Natural killer cell treated with Interleukin-12 subunit alpha and Interleukin-12 subunit beta and Interleukin-15 and Interleukin-18, amount 100 ng/mL, for 72 hours (primary cell): ENCODE measurements at regions not wholly inside any gene's neighbourhood (a gene's known extent, or its start where the extent isn't known, plus 50 kb on each side); places are given as distances from the start of the nearest gene placed in this dataset.

Experiments used
- ATAC-seq, 2 donors: fragments of 150-1000 bp; cut with Tn5 transposase in 1 of 2; sonication (Bioruptor Pico), chemical (Tn5 transposase) in 1 of 2; 2 replicates each; pipeline ENCODE4 v1.10.0; 2021
- DNase-seq: peaks from one replicate; pipeline ENCODE4 v3.0.0; 2022; ENCODE audit warnings: low spot score
- H3K27ac Mint-ChIP-seq, 2 donors: 1 replicate in 1 of 2; 2 replicates in 1 of 2; pipeline ENCODE4 v1.8.0; 2022; ENCODE audit warnings: mixed read lengths in 2 of 2, mild to moderate bottlenecking in 1 of 2, moderate library complexity in 1 of 2
- H3K27me3 Mint-ChIP-seq, 2 donors: 1 replicate in 1 of 2; 2 replicates in 1 of 2; pipeline ENCODE4 v1.8.0; 2022; ENCODE audit warnings: mixed read lengths in 2 of 2
- H3K36me3 Mint-ChIP-seq: one replicate; pipeline ENCODE4 v1.8.0; 2022; ENCODE audit warnings: mixed read lengths
- H3K4me1 Mint-ChIP-seq, 2 donors: 1 replicate in 1 of 2; 2 replicates in 1 of 2; pipeline ENCODE4 v1.8.0; 2022; ENCODE audit warnings: low read depth in 2 of 2, mixed read lengths in 2 of 2, mild to moderate bottlenecking in 1 of 2
- H3K4me3 Mint-ChIP-seq: one replicate; pipeline ENCODE4 v1.8.0; 2022; ENCODE audit warnings: mixed read lengths
- H3K9me3 Mint-ChIP-seq: 2 replicates; pipeline ENCODE4 v1.8.0; 2022; ENCODE audit warnings: mixed read lengths

DNA sequence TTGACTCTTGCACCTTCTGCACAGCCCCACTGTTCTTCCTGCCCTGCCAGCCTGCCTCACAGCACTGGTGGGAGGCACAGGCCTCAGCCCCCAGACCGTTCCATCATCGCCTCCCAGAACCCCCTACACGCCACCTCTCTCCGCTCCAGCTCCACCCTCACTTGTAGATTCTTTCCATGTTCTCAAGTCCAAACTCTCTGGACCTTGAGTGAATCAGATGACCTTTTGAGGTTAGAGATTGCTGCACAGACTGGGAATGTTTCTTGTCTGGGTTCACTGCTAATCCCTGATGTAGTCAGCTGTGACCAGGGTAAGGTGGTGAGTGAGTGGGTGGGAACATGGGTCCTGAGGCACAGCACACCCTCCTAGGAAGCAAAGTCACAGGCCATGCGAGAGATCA lies 272.4 kb downstream of the IRF8 start:
- Mint-ChIP-seq H3K27me3 (peaks cover 23 to 34% of the 10 kb centered on the region in 2 donors), H3K9me3 (no peaks in the 10 kb centered on the region), H3K4me3 (no peak overlapping the region), H3K4me1 (peaks cover 0 to 7% of the 10 kb centered on the region in 2 donors), H3K27ac (no peak overlapping the region), H3K36me3 (no peaks in the 10 kb centered on the region)
- no peak for ATAC-seq
- DNase-seq = no peak

DNA sequence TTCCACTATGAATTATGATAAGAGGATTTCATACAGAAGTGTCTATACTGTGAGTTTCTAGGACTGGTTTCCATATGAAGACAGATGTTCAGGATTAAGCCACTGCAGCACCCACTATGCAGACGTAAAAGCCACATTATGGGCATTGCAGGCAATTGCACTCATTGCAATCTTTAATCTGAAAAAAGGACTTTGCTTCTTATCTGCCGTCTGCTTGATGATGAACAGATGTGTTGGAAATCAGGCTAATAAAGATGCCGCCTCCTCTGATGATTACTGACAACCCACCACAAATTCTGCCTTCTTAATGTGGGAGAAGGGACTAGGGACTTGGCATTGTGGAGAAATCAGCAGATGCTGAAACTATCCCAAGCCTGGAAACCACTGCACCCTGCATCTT lies 276.9 kb downstream of the IRF8 start:
- no peak overlapping the region for H3K27ac Mint-ChIP-seq
- H3K4me3 Mint-ChIP-seq = no peak overlapping the region
- DNase-seq (no peak), ATAC-seq (no peak)
- H3K4me1 Mint-ChIP-seq = peaks cover 0 to 4% of the 10 kb centered on the region in 2 donors
- H3K36me3 Mint-ChIP-seq = no peaks in the 10 kb centered on the region
- H3K27me3 Mint-ChIP-seq = peaks cover 23 to 31% of the 10 kb centered on the region in 2 donors
- H3K9me3 Mint-ChIP-seq = no peaks in the 10 kb centered on the region

DNA sequence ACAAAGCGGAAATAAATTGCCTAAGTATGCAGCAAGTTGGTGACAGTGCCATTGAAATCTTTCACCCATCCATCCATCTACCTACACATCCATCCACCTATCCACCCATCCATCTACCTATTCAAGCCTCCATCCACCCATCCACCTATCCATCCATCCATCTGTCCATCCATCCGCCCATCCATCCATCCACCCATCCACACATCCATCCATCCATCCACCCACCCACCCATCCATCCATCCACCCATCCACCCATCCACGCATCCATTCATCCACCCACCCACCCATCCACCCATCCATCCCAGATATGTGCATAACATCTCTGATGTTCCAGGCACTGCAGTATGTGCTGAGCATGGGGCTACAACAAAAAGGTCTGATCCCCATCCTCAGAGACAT lies 277.5 kb downstream of the IRF8 start:
- no peak overlapping the region for H3K4me3 Mint-ChIP-seq
- H3K36me3 Mint-ChIP-seq = no peaks in the 10 kb centered on the region
- DNase-seq (no peak), ATAC-seq (no peak)
- no peaks in the 10 kb centered on the region for H3K9me3 Mint-ChIP-seq
- H3K4me1 Mint-ChIP-seq = peaks cover 0 to under 1% of the 10 kb centered on the region in 2 donors
- peaks cover 23 to 27% of the 10 kb centered on the region in 2 donors for H3K27me3 Mint-ChIP-seq
- no peak overlapping the region for H3K27ac Mint-ChIP-seq

DNA sequence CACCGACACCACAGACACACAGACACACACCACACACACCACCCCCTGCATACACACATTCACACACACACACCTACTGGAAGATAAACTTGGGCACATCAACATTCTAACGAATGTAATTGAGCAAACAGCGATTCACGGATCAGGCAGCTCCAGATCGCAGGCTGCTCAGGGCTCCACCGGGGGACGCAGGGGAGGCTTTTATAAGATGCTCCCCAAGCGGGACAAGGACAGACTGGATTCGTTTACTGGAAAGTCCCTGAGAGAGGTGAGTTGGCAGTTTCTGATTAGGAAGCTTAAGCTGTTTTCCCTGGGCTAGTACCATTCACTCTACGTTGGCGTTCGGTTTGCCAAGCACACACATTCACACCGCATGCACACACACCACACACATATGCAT lies 281.3 kb downstream of the IRF8 start:
- no peaks in the 10 kb centered on the region for H3K36me3 Mint-ChIP-seq
- ATAC-seq = no peak
- no peaks in the 10 kb centered on the region for H3K4me1 Mint-ChIP-seq
- no peak for DNase-seq
- no peaks in the 10 kb centered on the region for H3K9me3 Mint-ChIP-seq
- H3K27ac Mint-ChIP-seq = no peak overlapping the region
- H3K27me3 Mint-ChIP-seq = peaks cover 6 to 7% of the 10 kb centered on the region in 2 donors
- no peak overlapping the region for H3K4me3 Mint-ChIP-seq

DNA sequence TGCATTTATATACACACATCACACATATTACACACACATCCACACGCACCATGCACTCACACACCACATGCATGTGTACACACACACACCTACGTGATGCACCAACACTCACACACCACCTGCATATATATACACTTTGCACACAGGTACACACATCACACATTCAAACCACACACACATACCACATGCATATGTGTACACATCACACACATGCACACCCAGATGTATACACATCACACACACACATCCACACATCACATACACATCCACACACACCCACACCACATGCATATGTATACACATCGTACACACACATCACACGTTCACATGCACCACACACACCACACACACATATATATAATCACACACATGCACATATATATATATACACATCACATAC lies 281.8 kb downstream of the IRF8 start:
- H3K4me3 Mint-ChIP-seq = no peak overlapping the region
- DNase-seq = peak; percentile 31

DNA sequence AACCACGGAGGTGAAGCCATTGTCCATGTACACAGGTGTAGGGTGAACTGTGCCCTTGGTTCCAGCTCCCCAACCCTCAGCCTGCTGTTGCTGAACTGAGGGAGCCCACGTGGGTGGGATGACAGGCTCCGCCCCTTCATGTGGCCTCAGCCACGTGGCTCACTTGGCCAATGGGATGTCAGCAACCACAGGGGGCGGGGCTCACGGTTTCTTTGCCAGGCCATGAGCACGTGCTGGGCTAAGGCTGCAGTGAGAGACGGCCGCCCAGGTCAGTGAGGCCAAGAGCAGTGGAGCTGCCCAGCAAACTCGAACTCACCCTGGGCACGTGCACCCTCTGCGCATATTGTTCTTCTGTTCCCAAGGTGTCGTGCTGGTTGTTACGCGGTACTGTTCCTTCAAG lies 282.6 kb downstream of the IRF8 start:
- Mint-ChIP-seq H3K36me3 (no peaks in the 10 kb centered on the region), H3K27ac (no peak overlapping the region), H3K4me1 (no peaks in the 10 kb centered on the region), H3K4me3 (no peak overlapping the region), H3K9me3 (no peaks in the 10 kb centered on the region), H3K27me3 (peaks cover 3 to 7% of the 10 kb centered on the region in 2 donors)
- ATAC-seq (peak in 1 of 2 donors; percentile 20), DNase-seq (no peak)

More for the DNA sequence above, 281.8 kb downstream of the IRF8 start:
- Mint-ChIP-seq H3K4me1 (no peaks in the 10 kb centered on the region), H3K9me3 (no peaks in the 10 kb centered on the region), H3K36me3 (no peaks in the 10 kb centered on the region), H3K27me3 (peaks cover 6 to 7% of the 10 kb centered on the region in 2 donors), H3K27ac (no peak overlapping the region)
- ATAC-seq = peak in 1 of 2 donors; percentile 15

DNA sequence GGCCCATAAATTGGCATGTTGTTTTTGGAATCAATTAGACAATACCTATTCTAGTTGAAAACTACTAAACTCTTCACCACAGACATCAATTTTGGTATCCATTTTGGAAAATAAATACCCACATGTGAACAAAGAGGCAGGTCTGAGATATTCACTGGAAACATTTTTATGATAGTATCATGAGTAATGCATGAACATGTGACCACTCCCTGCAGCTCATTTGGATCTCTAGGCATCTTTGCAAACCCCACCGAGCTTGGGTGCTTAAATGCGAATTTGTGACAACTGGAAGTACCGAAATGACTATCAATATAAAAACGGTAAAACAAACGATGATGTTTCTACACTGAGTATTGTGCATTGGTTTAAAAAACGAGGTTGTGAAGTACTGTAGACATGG lies 285.2 kb downstream of the IRF8 start:
- Mint-ChIP-seq H3K9me3 (no peaks in the 10 kb centered on the region), H3K36me3 (no peaks in the 10 kb centered on the region), H3K4me1 (peaks cover 0 to 3% of the 10 kb centered on the region in 2 donors), H3K27ac (no peak overlapping the region), H3K27me3 (peaks cover 2 to 7% of the 10 kb centered on the region in 2 donors), H3K4me3 (no peak overlapping the region)
- DNase-seq = no peak
- no peak for ATAC-seq

DNA sequence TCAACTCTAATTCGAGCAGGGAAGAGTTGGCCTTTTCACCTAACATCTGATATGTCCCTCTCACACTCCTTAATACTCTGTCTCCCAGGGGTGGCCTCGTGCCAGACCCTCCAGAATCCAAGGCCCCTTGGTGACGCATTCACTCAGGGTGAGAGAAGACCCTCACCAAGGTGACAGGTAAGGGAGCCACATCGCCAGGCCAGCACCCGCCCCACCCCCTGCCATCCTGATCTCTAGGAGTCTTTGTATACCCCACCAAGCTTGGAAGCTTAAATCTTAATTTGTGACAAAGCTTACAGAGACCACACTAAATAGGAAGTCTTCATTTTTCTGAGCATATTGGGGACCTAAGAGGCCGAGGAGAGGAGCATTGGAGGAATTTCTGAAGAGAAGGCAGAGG lies 286.1 kb downstream of the IRF8 start:
- Mint-ChIP-seq H3K4me3 (no peak overlapping the region), H3K27ac (no peak overlapping the region), H3K27me3 (peaks cover 7% of the 10 kb centered on the region in 2 donors), H3K36me3 (no peaks in the 10 kb centered on the region), H3K4me1 (peaks cover 0 to 3% of the 10 kb centered on the region in 2 donors), H3K9me3 (no peaks in the 10 kb centered on the region)
- DNase-seq = no peak
- ATAC-seq = peak in 1 of 2 donors; percentile 17

DNA sequence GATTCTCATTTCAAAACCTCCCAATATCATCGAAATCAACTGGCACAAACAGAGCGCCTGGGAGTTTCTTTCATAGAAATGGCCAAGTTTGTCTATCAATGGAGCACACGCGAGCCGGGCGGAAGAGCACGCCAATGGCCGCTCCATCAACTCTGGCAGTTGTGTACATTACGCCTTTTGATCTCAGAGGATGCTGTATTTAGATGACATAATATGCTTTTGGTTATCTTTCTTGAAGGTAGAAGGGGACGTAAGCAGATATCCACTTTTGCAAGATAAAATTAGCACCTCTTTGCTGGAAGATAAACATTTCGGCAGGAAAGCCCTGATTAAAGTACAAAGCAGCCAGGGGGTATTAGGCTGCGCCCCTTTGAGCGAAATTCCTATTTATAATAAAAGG lies 287.4 kb downstream of the IRF8 start:
- Mint-ChIP-seq H3K27me3 (peaks cover 14 to 18% of the 10 kb centered on the region in 2 donors), H3K36me3 (no peaks in the 10 kb centered on the region), H3K4me1 (peaks cover 0 to 3% of the 10 kb centered on the region in 2 donors), H3K27ac (no peak overlapping the region), H3K4me3 (no peak overlapping the region), H3K9me3 (no peaks in the 10 kb centered on the region)
- no peak for DNase-seq
- ATAC-seq = no peak

DNA sequence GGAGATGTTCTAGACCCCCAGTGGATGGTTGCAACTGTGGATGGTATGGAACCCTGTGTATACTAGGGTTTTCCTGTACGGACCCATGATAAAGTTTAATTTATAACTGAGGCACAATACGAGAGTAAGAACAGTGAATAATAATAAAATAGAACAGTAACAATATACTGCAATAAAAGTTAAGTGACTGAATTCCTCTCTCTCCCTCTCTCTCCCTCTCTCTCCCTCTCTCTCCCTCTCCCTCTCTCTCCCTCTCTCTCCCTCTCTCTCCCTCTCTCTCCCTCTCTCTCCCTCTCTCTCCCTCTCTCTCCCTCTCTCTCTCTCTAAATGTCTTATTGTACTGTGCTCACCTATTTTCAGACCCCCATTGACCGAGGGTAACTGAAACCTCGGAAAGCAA lies 291.0 kb downstream of the IRF8 start:
- H3K4me3 Mint-ChIP-seq = no peak overlapping the region
- H3K36me3 Mint-ChIP-seq = no peaks in the 10 kb centered on the region
- H3K9me3 Mint-ChIP-seq = no peaks in the 10 kb centered on the region
- H3K27me3 Mint-ChIP-seq = peaks cover 34 to 38% of the 10 kb centered on the region in 2 donors
- H3K4me1 Mint-ChIP-seq = peaks cover 0 to 3% of the 10 kb centered on the region in 2 donors
- DNase-seq (no peak), ATAC-seq (no peak)
- no peak overlapping the region for H3K27ac Mint-ChIP-seq

DNA sequence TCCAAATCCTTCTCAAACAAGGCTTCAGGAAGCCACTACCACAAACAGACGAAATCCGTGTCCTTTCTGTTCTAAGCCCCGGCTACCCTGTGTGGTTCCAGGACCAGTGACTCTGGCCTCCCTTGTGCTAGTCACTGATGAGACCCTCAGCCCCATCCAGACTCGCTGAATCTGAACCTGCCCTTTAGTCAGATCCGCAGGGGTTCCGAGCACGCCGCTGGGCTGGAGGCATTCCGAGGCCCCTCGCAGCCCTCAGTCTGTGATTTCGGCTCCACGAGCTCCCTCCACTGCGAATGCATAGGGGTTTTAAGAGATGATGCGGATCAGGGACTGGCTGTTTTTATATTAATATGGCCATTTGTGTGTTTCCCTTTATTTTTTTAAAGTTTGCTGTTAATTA lies 292.7 kb downstream of the IRF8 start:
- ATAC-seq = no peak
- Mint-ChIP-seq H3K9me3 (no peaks in the 10 kb centered on the region), H3K36me3 (no peaks in the 10 kb centered on the region), H3K4me3 (no peak overlapping the region), H3K4me1 (peaks cover 0 to 3% of the 10 kb centered on the region in 2 donors), H3K27me3 (peaks cover 40 to 47% of the 10 kb centered on the region in 2 donors), H3K27ac (no peak overlapping the region)
- no peak for DNase-seq

DNA sequence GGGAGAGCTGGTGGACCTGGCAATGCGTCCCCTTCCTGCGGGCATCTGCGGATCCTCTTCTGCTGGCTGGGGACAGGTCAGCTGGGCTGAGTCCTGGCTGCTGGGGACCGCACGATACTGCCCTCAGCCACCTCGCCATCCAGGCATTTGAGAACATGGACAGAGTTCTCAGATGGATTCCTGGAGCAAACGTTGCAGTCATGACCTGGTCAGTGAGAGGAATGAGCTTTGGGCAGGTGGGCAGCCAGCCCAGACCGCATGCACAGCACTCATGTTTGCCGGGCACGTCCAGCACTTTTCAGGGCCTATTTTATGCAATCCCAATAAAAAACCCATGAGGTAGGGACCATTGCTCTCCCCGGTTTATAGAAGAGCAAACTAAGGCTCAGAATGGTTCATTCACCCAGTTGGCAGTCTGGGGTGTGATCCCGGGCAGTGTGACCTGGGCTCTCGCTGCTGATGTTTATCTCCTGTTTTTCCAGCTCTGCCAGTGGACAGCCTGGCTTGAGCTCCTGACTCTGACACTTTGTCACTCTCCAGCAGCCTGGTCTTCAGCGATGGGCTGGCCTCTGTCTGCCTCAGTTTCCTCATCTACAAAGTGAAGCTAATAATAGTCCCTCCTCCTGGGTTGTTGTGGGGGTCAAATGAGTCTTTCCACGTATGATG lies 294.7 kb downstream of the IRF8 start:
- Mint-ChIP-seq H3K4me1 (peaks cover 0 to 2% of the 10 kb centered on the region in 2 donors), H3K9me3 (no peaks in the 10 kb centered on the region), H3K36me3 (no peaks in the 10 kb centered on the region), H3K27ac (no peak overlapping the region), H3K4me3 (no peak overlapping the region), H3K27me3 (peaks cover 54 to 60% of the 10 kb centered on the region in 2 donors)
- ATAC-seq = no peak
- DNase-seq = no peak

DNA sequence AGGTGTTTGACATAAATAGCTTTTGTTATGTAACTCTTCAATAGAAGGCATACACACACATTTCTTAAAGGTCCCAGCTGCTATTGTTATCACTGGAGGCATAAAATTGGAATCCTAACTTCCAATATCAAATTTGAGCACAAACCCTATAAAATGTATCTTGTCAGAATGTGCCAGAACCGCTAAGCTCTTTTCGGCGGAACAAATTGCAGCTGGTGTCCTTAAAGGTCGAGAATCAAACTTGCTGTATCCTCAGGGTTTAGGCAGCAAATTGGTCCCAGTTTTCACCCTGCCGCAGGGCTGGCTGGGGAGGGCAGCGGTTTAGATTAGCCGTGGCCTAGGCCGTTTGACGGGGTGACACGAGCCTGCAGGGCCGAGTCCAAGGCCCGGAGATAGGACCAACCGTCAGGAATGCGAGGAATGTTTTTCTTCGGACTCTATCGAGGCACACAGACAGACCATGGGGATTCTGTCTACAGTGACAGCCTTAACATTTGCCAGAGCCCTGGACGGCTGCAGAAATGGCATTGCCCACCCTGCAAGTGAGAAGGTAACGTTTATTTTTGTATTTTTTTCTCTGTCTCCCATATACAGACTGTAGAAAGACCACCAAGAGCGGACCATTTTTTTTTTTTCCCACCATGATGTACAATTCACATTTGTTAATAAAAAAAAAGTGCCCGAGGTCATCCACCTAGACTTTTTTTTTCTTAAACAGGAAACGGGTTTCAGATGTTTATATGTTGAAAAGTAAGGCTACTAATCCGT lies 297.1 kb downstream of the IRF8 start:
- Mint-ChIP-seq H3K27ac (no peak overlapping the region), H3K27me3 (peaks cover 54 to 73% of the 10 kb centered on the region in 2 donors), H3K4me1 (no peaks in the 10 kb centered on the region), H3K4me3 (no peak overlapping the region), H3K36me3 (no peaks in the 10 kb centered on the region), H3K9me3 (no peaks in the 10 kb centered on the region)
- DNase-seq (no peak), ATAC-seq (no peak)

DNA sequence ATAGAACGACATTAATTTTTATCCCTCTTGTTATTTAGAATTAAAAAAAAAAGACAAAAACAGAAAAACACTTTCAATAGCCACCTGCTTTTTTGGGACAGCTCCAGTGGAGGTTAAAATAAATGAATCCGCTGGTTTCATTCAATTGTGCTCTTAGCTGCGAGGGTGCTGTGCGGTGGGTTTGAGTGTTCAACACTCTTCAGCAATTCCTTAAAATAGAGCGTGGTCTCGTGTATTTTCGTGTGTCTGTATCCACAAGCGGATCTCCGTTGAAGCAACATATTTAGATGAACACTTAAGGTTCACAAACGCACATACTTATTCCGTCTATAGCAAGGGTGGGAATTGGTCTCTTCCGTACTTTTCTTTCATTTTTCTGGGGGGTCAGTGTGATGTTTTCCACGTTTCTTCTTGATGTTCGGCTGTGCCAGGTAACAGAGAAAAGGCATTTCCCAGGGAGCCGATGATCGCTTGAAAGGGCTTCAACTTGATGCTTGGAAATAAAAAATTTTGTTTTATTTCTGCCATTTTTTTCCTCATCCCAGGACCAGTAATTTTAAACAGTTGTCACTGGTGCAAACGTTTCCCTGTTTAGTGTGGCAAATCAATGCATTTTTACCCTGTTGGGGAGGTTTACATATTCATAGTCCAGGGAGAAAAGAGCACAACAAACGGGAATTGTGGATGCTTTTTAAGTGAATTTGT lies 297.9 kb downstream of the IRF8 start:
- Mint-ChIP-seq H3K4me3 (no peak overlapping the region), H3K27me3 (peaks cover 56 to 79% of the 10 kb centered on the region in 2 donors), H3K4me1 (no peaks in the 10 kb centered on the region), H3K9me3 (no peaks in the 10 kb centered on the region), H3K36me3 (no peaks in the 10 kb centered on the region), H3K27ac (no peak overlapping the region)
- DNase-seq = no peak
- no peak for ATAC-seq
